NAMALWA (cell line): ENCODE measurements at regions not wholly inside any gene's neighbourhood (a gene's known extent, or its start where the extent isn't known, plus 50 kb on each side); places are given as distances from the start of the nearest gene placed in this dataset.
"Not testable (repeated sequence)": the region's sequence is repeated elsewhere in the genome, so short reads cannot be mapped to it uniquely, and the experiment has no call there.

Experiments
- DNase-seq: peaks from one replicate; pipeline ENCODE4 v3.0.0-alpha.2; 2015; ENCODE audit warnings: low spot score

DNA sequence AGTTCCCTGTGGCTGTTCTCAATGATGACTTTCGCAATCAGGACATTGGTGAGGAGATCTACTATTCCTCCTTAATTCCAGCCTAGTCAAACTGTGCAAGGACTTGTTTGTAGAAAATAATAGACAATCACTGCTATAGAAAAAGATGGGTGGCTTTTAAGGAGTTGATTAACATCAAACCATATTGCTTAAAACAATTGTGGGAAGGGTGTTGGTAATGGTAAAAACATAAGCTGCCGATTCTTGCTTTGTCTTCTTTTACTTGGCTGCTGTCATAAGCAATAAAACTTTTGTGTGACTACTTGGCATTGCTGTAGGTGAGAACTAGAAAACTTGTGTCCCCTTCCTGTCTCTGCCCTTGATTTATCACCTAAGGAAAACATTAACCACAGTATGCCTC is 561.2 kb upstream of the SEMA6A start:
- DNase-seq = no peak

DNA sequence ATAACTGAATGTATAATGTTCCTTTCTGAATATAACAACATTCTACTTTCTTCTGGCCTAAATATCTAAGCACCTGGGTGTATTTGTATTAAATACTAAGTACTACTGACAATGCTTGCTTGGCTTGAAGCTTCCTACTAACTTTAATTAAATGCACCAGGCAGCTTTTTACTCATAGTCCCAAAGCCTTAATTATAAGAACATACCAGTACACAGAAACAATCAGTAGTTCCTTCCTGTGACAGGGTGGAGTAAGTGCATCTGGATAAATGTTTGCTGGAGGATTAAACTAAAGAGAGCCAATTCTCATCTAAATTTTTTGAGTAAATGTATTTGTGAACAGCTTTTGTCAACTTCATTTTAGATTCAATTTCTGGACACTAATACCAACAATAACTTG is 558.6 kb upstream of the SEMA6A start:
- no peak for DNase-seq

DNA sequence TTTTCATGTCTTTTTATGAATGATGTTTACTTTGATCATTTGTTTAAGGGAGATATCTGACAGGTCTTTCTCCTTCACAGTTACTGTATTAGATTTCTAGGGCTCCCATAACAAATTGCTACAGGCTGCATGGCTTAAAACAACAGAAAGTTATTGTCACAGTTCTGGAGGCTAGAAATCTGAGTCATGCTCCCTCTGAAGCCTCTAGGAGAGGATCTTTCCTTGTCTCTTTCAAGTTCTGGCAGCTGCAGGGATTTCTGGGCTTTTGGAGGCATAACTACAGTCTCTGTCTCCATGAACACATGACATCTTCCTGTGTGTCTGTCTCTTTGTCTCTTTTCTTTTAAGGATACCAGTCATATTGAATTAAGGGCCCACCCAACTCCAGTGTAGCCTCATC is 557.3 kb upstream of the SEMA6A start:
- DNase-seq = no peak

DNA sequence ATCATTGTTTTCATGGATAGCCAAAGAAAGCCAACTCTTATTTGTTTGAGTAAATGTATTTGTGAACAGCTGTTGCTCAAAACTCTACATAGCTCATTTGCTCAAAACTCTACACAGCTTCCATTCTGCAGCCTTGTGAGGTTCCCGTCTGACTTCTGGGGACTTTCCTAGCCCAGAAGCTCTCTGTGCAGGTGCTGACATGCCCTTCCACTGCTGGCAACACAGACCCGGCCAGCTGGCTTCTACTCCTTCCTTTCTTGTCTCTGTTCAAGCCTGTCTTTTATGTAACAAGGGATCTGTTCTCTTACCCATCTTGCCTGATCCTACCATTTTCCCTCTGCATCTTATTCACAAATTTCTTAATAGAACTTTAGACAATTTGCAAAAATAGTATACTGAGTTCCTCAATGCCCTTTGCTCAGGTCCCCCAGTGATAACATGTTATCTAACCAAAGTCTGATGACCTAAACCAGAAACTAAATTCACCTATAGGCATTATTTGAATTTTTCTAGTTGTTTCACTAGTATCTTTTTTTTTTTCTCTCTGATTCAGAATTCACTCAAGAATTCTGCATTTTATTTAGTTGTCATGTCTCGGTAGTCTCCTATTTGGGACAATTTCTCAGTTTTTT is 556.5 kb upstream of the SEMA6A start:
- peak; percentile 68 for DNase-seq

DNA sequence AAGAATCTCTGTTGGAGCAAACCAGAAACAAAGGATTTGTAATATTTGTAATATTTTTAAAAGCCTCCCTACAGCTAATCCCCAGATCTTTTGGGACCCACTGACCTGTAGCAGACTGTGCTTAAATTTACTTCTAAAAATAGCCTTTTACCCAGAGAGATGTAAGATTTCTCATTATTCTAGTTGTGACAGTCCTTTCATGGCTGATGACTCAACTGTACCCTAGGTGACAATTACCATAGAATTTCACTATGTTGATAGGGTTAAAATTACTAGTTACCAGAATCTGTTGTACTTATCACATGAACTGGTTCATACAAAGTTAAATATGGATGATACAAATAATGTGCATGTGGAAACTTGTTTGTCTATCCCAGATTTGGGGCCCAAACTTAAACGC is 543.9 kb upstream of the SEMA6A start:
- no peak for DNase-seq

DNA sequence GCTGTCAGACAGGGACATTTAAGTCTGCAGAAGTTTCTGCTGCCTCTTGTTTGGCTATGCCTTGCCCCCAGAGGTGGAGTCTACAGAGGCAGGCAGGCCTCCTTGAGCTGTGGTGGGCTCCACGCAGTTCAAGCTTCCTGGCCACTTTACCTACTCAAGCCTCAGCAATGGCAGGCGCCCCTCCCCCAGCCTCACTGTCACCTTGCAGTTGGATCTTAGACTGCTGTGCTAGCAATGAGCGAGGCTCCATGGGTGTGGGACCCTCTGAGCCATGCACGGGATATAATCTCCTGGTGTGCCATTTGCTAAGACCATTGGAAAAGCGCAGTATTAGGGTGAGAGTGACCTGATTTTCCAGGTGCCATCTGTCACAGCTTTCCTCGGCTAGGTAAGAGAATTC is 542.7 kb upstream of the SEMA6A start:
- DNase-seq = not testable (repeated sequence)

DNA sequence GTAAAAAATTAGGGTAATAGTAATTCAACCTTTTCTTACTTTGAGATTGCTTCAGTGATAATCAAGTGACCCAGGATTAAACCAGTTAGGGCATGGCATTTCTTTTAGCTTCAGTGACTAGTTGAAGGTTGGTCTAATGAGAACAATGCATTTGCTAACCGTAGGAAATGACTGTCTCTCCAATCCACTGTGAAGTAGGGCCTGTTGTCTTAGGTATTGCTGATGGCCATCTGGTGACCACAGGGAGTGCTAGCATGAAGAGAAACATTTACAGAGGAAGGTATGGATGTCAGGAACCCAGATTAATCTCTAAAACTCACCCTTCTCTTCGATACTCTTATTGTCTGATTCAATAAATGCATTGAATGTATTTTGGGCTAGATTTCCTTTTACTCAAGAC is 535.9 kb upstream of the SEMA6A start:
- no peak for DNase-seq

DNA sequence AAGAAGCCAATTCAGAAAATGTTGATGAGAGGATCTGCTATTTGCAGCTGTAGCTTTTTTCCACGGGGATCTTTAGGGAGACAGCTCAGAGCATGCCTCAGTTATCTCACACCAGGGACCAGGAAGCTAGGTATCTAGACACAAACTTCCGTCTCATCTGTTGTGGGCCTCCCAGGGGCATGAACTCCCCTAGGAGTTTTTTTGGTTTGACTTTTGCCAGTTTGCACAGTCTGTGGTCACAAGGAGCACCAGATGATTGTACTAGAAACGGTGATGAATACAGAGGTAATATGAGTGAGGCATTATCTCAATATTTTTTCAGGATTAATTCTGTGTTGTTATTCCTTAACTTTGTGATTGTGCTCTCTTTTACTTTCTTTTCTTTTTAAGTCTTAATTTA is 533.2 kb upstream of the SEMA6A start:
- DNase-seq = no peak

DNA sequence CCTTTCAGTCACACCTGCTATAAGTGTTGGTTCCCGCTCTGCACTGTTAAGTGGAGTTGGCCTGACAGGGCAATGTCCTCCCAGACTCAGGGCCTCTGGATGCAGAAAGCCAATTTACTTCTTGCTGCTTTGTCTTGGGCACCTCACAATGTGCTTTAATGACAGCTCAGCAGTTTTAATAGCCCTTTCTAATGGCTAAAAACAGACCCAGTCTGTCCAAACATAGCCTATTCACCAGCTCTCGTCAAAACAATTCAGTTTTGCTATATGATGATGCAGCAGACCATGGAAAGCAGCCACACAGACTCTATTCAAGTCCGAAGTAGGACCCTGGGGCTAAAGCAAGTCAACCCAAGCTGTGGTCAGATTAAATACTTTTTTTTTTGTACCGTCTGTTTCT is 529.1 kb upstream of the SEMA6A start:
- DNase-seq = no peak

DNA sequence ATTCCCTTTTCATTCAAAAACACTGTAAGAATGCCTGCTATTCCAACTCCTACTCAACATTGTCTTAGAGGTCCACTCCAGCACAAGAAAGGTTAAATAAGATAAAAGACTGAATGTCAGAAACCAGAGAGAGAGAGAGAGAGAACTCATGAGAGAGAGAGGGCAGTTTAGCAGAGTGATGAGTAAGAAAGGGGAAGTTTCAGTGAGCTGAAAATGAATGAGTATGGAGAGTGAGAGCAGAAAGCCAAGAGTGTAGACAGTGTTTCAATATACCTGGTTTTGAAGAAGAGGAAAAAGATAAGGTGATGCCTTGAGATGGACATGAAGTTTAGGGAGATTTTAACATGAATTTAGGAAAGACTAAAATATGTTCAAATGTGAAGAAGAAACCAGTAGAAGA is 528.0 kb upstream of the SEMA6A start:
- DNase-seq = no peak

DNA sequence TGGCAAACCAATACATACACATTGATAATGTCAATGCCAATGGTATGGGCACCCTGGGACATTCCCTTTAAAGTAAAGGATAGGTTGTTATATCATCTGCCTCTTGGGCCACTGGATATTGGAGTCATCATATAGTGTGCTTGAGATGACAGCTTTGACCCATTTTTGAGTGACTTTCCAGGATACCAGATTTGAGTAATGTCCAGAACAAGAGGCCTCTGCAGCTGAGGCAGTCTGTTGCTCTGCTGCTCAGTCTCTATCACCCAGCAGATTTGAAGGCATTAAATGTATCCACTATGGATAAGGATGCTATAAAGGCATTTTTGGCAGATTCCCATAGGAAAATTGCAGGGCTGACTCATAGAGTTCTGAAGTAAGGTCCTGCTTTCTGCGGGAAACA is 525.6 kb upstream of the SEMA6A start:
- no peak for DNase-seq

DNA sequence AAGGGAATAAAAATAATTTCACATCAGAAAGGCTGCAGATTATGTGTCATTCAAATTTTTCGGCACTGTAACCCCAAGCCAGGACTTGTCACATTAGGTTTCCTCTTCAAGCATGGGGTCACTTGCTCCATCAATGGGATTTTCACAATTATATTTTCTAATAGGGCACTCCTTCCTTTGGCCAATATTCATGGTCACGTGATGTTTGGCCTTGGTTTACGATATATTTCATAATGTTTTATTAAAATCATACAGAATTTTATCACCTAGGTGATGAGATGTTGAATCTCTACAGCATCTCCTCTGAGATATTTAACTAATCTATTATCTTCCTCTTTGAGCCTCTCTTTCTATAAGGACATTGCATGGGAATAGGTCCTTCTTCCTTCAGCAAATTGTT is 523.5 kb upstream of the SEMA6A start:
- no peak for DNase-seq

DNA sequence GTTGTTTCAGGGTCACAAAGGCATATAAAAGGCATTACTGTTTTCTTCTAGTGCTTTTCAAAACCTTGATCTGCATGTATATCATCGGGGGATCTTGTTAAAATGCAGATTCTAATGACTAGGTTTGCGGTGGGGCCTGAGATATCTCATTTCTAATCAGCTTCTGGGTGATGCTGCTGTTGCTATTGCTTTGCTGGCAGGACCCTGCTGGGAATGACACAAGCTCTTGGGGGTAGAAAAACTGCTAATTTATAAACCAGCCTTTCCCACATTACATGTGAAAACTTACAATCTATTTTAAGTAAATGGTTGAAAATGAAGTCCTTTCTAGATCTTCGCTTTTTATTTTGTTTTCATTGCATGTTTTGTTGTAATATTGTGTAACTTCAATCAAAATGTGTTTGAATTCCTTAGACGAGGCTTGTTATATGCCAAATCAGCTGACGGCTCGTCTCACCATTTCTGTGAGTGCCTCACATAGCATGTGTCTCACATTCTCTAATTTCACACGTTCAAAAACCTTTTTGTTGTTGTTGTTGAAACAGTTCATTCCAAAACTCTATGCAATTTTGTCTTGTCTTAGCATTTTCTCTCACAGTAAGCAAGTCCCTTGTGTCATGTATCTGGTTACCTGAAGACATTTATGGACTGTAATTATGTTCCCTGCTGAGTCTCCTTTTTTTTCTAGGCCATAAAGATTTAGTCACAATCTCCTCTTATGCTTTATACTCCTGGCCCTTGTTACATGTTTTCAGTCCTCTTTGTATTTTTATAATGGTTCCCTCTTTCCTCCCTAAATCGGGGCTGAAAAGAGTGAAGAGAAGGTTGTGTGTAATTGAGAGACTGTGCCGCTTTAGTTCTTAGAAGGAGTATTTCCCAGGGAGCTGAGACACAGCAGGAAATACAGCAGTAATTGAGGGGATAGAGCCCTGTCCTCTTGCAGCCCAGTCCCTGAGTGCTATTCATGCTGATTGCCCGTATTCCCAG is 521.0 kb upstream of the SEMA6A start:
- DNase-seq = no peak

DNA sequence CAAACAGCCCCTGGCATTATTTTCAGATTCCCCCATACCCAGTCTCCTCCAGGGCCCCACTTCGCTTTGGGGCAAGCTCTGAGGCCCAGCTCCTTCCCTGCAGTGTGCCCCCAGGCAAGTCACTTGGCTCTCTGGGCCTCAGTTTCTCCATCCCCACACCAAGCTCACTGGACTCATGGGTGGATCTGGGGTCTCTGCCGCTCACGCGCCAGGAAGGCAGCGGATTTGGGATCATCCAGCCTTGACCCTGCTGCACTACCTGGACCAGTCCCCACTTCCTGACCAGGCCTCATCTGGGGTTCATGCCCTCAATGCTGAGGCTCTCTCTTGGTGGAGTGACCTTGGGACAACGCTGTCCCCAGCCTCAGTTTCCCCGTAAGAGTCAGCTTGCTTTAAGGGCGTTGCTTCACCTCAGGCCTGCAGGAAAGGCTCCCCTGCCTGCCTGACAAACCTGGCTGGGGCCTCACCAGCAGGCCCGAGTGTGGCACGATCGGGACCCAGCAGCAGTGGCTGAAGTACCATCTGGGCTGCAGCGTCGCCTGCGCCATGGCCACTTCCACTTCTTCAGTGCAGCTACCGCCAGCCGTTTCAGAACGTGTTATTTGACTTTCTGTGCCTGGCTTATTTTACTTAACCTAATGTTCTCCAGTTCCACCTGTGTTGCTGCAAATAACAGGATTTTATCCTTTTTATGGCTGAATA is 519.6 kb upstream of the SEMA6A start:
- no peak for DNase-seq

DNA sequence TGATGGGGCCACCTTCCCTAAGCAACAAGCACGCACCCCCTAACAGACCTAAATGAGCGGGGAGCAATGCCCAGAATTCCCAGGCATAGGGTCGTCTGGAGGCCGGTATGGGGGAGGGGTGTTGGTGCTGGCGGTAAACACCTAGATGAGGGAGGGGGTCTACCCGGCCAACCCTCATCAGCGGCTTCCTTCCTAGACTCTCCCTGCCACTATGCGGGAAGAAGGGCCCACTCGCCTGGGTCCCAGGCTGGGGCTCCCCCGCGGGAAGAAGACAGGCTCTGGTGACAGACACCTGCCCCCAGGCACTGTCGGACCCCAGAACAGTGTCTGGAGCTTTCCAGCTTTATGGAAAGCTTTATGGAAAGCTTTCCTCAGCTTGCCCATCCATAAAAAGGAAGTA is 519.0 kb upstream of the SEMA6A start:
- DNase-seq = no peak

DNA sequence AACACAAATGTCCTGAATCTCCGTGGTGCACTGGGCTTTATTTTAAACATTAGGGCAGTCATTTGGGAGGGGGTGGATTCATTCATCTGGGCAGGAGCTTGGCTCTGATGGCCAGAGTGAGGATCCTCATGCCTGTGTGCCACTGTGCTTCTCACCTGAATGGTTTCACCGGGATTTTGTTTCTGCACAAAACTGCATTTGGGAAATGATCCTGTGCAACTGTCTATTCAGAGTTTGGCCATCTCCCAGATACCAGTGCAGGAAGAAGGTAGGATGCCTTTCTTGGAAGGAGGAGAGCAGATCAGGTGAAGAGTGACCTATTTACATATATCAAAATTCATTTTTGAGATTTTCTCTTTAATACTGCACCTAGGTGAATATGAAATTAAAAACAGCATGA is 514.4 kb upstream of the SEMA6A start:
- DNase-seq = no peak

DNA sequence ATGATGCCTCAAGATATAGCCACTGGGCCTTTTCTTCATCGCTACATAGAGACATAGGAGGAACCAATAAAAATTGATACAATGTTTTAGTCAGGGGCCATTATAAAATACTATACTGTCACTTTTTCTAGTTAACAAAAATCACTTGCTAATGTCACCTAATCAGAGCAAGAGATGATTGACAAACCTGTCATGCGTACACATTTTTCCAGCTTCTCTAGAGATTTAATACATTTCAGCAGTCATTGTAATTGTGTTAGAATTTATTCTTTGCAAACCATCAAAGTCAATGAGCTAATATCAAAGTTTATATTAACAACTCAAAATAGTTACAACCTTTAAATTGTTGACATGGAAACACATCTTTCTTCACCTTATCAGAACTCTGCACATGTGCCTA is 513.6 kb upstream of the SEMA6A start:
- no peak for DNase-seq

DNA sequence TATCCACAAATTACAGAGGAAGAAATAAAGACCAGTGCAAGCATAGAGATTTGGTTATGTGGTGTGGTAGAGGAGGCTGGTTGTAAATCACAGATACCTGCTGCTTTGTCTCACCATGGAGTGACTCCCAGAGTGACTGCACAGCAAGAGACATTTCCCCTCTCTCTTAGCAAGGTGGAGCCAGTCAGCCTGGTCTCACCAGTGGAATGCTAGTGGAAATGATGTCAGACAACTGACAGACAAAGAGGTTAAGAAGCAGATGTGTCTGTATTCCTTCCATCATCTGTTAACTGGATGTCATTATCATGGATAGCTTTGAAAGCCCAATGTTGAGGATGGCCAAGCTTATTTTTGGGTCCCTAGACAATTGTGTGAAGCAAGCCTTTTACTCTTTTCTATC is 509.4 kb upstream of the SEMA6A start:
- no peak for DNase-seq

DNA sequence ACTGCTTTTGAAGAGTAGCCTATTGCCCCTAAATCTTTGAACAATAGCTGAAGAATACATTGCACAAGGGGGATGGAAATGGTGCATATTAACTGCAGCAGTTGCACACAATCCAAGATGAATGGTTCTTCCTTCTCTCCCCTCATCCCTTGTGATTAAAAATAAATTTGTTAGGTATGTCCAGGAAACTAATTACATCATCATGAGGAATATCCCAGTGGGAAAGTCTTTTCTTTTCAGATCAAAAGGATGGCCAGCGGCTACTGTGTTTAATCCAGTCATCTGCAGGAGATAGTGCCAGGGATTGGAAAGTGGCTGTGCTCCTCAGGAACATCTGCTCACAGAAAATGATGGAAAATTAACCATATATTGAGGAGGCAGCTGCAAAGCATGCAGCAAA is 508.4 kb upstream of the SEMA6A start:
- DNase-seq = no peak

DNA sequence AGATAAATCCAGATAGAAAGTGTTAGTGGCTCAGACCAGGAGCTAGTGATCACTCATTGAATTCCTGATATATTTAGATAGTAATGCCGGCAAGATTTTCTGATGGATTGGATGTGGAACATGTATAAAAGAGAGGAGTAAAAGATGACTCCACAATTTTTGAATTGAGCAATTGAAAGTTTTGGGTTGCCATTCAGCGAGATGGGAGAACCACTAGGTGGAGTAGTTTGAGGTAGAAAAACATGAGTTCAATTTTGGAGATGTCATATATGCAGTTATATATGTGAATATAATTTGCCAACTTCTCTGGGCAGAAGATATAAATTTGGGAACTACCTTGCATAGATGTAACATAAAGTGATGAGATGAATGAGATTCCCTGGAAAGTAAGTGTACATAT is 502.5 kb upstream of the SEMA6A start:
- peak; percentile 37 for DNase-seq

DNA sequence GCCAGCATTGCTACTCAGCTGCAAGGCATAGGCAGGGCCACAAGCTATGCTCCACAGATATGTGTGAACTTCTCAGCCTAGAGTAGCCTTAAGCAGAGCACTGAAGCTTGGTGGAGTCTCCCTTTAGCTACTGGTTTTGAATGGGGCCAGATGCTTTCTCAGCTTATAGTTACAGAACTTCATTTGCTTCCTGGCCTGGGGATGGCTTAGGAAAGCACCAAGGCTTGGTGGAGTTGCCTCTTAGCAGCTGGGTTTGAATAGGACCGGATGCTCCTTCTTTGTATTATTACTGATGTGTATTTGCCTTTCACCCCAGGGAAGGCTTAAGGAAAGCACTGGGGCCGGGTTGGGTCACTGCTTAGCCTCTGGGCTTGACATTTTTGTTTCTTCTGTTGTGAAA is 497.8 kb upstream of the SEMA6A start:
- DNase-seq = no peak

DNA sequence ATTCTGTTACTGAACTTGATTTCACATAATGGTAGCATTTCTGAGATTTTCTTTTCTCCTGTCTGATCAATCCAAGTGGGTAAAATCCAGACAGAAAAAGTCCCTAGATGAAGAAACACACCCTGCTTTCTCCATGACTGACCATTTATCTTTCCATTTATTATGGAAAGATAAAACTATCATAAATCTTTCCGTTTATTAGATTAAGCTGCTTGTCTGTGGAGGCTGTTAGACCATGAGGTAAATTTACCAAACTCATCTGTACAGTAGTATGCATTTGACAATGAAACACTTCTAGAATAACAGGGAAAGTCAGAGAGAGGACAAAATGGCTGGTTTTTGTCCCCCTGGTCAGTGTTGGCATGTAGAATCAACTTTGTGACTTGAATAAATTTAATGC is 491.2 kb upstream of the SEMA6A start:
- no peak for DNase-seq

DNA sequence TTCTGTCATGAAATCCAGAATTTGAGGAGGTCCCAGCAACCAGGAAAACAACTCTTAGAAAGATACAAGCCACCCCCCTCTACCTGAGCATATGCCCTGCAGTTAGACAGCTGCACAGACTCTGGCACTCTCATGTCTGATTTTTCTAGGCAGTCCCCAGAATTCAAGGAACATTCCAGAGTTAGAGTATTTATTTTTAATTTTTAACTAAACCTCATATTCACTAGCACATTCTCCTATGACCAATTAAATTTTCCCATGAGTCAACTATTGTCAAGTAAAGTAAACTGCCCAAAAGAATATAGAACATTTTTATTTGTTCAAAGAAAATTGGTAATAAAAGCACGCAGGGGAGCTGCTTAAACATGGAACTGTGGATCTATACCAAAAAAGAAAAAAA is 490.5 kb upstream of the SEMA6A start:
- DNase-seq = no peak
